IMR-90 (cell line): ENCODE measurements at regions not wholly inside any gene's neighbourhood (a gene's known extent, or its start where the extent isn't known, plus 50 kb on each side); places are given as distances from the start of the nearest gene placed in this dataset.

Source experiments
- ATAC-seq: fragments of 200-7000 bp; cut with Tn5 transposase; 2 replicates; pipeline ENCODE4 v1.9.1; 2020; ENCODE audit warnings: low read depth, mild to moderate bottlenecking, moderate library complexity
- BruUV-seq: library from RNA; stranded (reverse); fragments of 400-500 nt; replicated peaks from 2 replicates; lab custom pipeline; 2021; lab: Mats Ljungman, UMichigan
- CTCF ChIA-PET: fragments of 300-600 bp; formaldehyde crosslinking; extraction: SDS; loops from one replicate; lab custom pipeline; 2021; ENCODE audit warnings: antibody characterized with exemption; lab: Yijun Ruan, JAX
- POLR2A ChIA-PET: fragments of 300-600 bp; sonication (Branson Sonifier 250); formaldehyde crosslinking; loops from one replicate; lab custom pipeline; 2022; ENCODE audit warnings: antibody characterized with exemption; ENCODE audit not compliant: unreplicated experiment; lab: Charles Lee
- DNase-seq: peaks from one replicate; pipeline ENCODE4 v3.0.0; 2013
- H2AFZ ChIP-seq: replicated peaks from 2 replicates; pipeline ENCODE3; 2013; ENCODE audit warnings: low read length, mild to moderate bottlenecking; ENCODE audit not compliant: poor library complexity
- H2AK5ac ChIP-seq: 2 replicates; pipeline ENCODE4 v1.6.1; 2013; ENCODE audit warnings: low read depth, low read length, inconsistent platforms
- H2AK9ac ChIP-seq: replicated peaks from 2 replicates; pipeline ENCODE3; 2013; ENCODE audit warnings: mild to moderate bottlenecking, low read depth, low read length, moderate library complexity; ENCODE audit not compliant: poor library complexity
- H2BK120ac ChIP-seq: 2 replicates; pipeline ENCODE4 v1.6.1; 2013; ENCODE audit warnings: low read depth, low read length, inconsistent platforms
- H2BK15ac ChIP-seq: 3 replicates; pipeline ENCODE4 v1.6.1; 2013; ENCODE audit warnings: low read depth, low read length, inconsistent platforms
- H2BK20ac ChIP-seq: 2 replicates; pipeline ENCODE4 v1.6.1; 2013; ENCODE audit warnings: low read depth, mild to moderate bottlenecking, inconsistent platforms, low read length, moderate library complexity
- H2BK5ac ChIP-seq: 2 replicates; pipeline ENCODE4 v1.6.1; 2013; ENCODE audit warnings: mild to moderate bottlenecking, low read depth, low read length, inconsistent platforms; ENCODE audit not compliant: poor library complexity, severe bottlenecking
- H3K14ac ChIP-seq: replicated peaks from 2 replicates; pipeline ENCODE4 v1.6.1; 2013; ENCODE audit warnings: low read depth, low read length, inconsistent platforms
- H3K18ac ChIP-seq: 2 replicates; pipeline ENCODE4 v1.6.1; 2013; ENCODE audit warnings: low read depth, low read length, control low read depth
- H3K23ac ChIP-seq: 2 replicates; pipeline ENCODE4 v1.6.1; 2013; ENCODE audit warnings: low read depth, low read length, inconsistent platforms
- H3K27ac ChIP-seq: 2 replicates; pipeline ENCODE4 v1.5.1; 2013; ENCODE audit warnings: mild to moderate bottlenecking, control low read depth, low read length; ENCODE audit not compliant: insufficient read depth
- H3K27me3 ChIP-seq: 2 replicates; pipeline ENCODE4 v1.6.1; 2013; ENCODE audit warnings: low read length; ENCODE audit not compliant: control insufficient read depth, insufficient read depth
- H3K36me3 ChIP-seq: 2 replicates; pipeline ENCODE4 v1.6.1; 2013; ENCODE audit warnings: low read length, mixed read lengths; ENCODE audit not compliant: control insufficient read depth, insufficient read depth
- H3K4ac ChIP-seq: 2 replicates; pipeline ENCODE4 v1.6.1; 2013; ENCODE audit warnings: low read depth, low read length, inconsistent platforms
- H3K4me1 ChIP-seq: 2 replicates; pipeline ENCODE4 v1.6.1; 2013; ENCODE audit warnings: low read length, mixed read lengths; ENCODE audit not compliant: control insufficient read depth, insufficient read depth
- H3K4me2 ChIP-seq: 2 replicates; pipeline ENCODE4 v1.6.1; 2013; ENCODE audit warnings: low read depth, mild to moderate bottlenecking, control low read depth, low read length, moderate library complexity
- H3K4me3 ChIP-seq: 2 replicates; pipeline ENCODE4 v1.5.1; 2013; ENCODE audit warnings: low read depth, mild to moderate bottlenecking, control low read depth, low read length, moderate library complexity; ENCODE audit not compliant: insufficient read depth
- H3K56ac ChIP-seq: 2 replicates; pipeline ENCODE4 v1.6.1; 2013; ENCODE audit warnings: low read length, inconsistent platforms; ENCODE audit not compliant: insufficient read depth; ENCODE audit errors: extremely low read depth
- H3K79me1 ChIP-seq, 2 experiments: 2 replicates each; pipeline ENCODE4 v1.6.1; 2013; ENCODE audit warnings: low read length in 2 of 2, inconsistent platforms in 1 of 2, low read depth in 1 of 2
- H3K9ac ChIP-seq: 2 replicates; pipeline ENCODE4 v1.6.1; 2013; ENCODE audit warnings: low read depth, low read length, control low read depth
- H3K9me1 ChIP-seq: 2 replicates; pipeline ENCODE4 v1.6.1; 2013; ENCODE audit warnings: low read length, inconsistent platforms; ENCODE audit not compliant: insufficient read depth
- H3K9me3 ChIP-seq: 2 replicates; pipeline ENCODE4 v1.6.1; 2013; ENCODE audit warnings: low read length; ENCODE audit not compliant: control insufficient read depth, insufficient read depth
- H4K20me1 ChIP-seq: 2 replicates; pipeline ENCODE4 v1.6.1; 2013; ENCODE audit warnings: low read length, inconsistent platforms; ENCODE audit not compliant: insufficient read depth
- H4K5ac ChIP-seq: 2 replicates; pipeline ENCODE4 v1.6.1; 2013; ENCODE audit warnings: mild to moderate bottlenecking, low read depth, low read length, control low read depth
- H4K8ac ChIP-seq, 2 experiments: 2 replicates each; pipeline ENCODE4 v1.6.1; 2013; ENCODE audit warnings: low read depth in 2 of 2, low read length in 2 of 2, control low read depth in 1 of 2, inconsistent platforms in 1 of 2
- H4K91ac ChIP-seq: 2 replicates; pipeline ENCODE4 v1.6.1; 2013; ENCODE audit warnings: low read depth, low read length, inconsistent platforms; ENCODE audit not compliant: insufficient read depth
- FOS ChIP-seq: fragments of 150-350 bp; IDR thresholded peaks from 2 replicates; pipeline ENCODE4 v1.6.1; 2016; ENCODE audit warnings: low read depth, low read length
- NFE2L2 ChIP-seq: fragments of 150-350 bp; IDR thresholded peaks from 2 replicates; pipeline ENCODE4 v1.6.1; 2016; ENCODE audit warnings: low read depth, mild to moderate bottlenecking, low read length
- RAD21 ChIP-seq: IDR thresholded peaks from 2 replicates; pipeline ENCODE4 v1.6.1; 2012; ENCODE audit warnings: low read length, improper control_type of control experiment
- RFX5 ChIP-seq: IDR thresholded peaks from 2 replicates; pipeline ENCODE4 v1.8.0; 2012; ENCODE audit warnings: low read depth, mild to moderate bottlenecking, low read length, moderate library complexity
- WGBS, 2 experiments: methylation state at CpG; one replicate each; pipeline versions ENCODE4 v1.1.5 to v1.1.7; 2013; ENCODE audit warnings: missing lambda C conversion rate in 2 of 2; ENCODE audit not compliant: insufficient read length in 1 of 2; ENCODE audit errors: extremely low coverage in 2 of 2; 5-methylcytosine and 5-hydroxymethylcytosine counted together
- dilution Hi-C: fragments of 300-500 bp; cut with HindIII; formaldehyde crosslinking; loops from one replicate; pipeline ENCODE4 v1.14.3; 2018; ENCODE audit warnings: low sequenced_read_pairs; ENCODE audit not compliant: unreplicated experiment
- in situ Hi-C: fragments of 300-500 bp; cut with MboI; formaldehyde crosslinking; loops from 3 replicates; pipeline ENCODE4 v1.14.3; 2019; ENCODE audit warnings: low sequenced_read_pairs, inconsistent platforms, mixed read lengths
- intact Hi-C: fragments of 100-400 bp; cut with micrococcal nuclease; formaldehyde crosslinking; loops from 2 replicates; pipeline ENCODE4 v1.10.0; 2022
- TF ChIP-seq, protein P1 (sequence below): fragments of 150-350 bp; IDR thresholded peaks from 2 replicates; pipeline ENCODE4 v1.6.1; 2016; ENCODE audit warnings: low read depth, mild to moderate bottlenecking, low read length, moderate library complexity, borderline replicate concordance

- no peak overlapping the region for H3K4me2 ChIP-seq
- H4K20me1 ChIP-seq, result no peaks in the 10 kb centered on the region
- no peak overlapping the region for H3K18ac ChIP-seq
- ATAC-seq (no peak), DNase-seq (no peak)
- no peak overlapping the region for H2AK9ac ChIP-seq
- no peak overlapping the region for H2AK5ac ChIP-seq
- ChIA-PET CTCF (no interaction called here), POLR2A (no interaction called here)
- H4K8ac ChIP-seq, result no peak overlapping the region
- H3K27me3 ChIP-seq, result peaks cover 25% of the 10 kb centered on the region
- H4K5ac ChIP-seq, result no peak overlapping the region
- no peaks in the 10 kb centered on the region for H3K36me3 ChIP-seq
- no peak overlapping the region for H3K9ac ChIP-seq
- H3K4me3 ChIP-seq, result no peak overlapping the region
- TF ChIP-seq, protein P1, sequence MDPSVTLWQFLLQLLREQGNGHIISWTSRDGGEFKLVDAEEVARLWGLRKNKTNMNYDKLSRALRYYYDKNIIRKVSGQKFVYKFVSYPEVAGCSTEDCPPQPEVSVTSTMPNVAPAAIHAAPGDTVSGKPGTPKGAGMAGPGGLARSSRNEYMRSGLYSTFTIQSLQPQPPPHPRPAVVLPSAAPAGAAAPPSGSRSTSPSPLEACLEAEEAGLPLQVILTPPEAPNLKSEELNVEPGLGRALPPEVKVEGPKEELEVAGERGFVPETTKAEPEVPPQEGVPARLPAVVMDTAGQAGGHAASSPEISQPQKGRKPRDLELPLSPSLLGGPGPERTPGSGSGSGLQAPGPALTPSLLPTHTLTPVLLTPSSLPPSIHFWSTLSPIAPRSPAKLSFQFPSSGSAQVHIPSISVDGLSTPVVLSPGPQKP, result no peak
- TF ChIP-seq RFX5 (no peak), NFE2L2 (no peak), RAD21 (no peak), FOS (no peak)
- H4K91ac ChIP-seq, result no peak overlapping the region
- H3K9me3 ChIP-seq, result peaks cover 4% of the 10 kb centered on the region
- intact Hi-C loops (no loop called here), dilution Hi-C loops (no loop called here), in situ Hi-C loops (no loop called here)
- H3K4me1 ChIP-seq, result peaks cover 2% of the 10 kb centered on the region; the same call in 1 of the 2 replicates
- no peak overlapping the region for H2BK20ac ChIP-seq
- no peak overlapping the region for H3K4ac ChIP-seq
- no peak overlapping the region for H2BK120ac ChIP-seq
- H3K56ac ChIP-seq, result no peak overlapping the region
- peaks cover 2% of the 10 kb centered on the region; the same call in 1 of the 2 replicates for H3K9me1 ChIP-seq
- no peak overlapping the region for H3K23ac ChIP-seq
- H2AFZ ChIP-seq, result no peak overlapping the region
- no peaks in the 10 kb centered on the region for H3K79me1 ChIP-seq
- H2BK5ac ChIP-seq, result no peak overlapping the region
- no peak overlapping the region for H3K27ac ChIP-seq
- no CpG with 5 or more reads among the region's 6 CpGs for WGBS, 2 experiments
- H3K14ac ChIP-seq, result no peak overlapping the region
- H2BK15ac ChIP-seq, result no peak overlapping the region
- no TSS peak for BruUV-seq
Observed at GRCh38 chr10:43957267-43958070, 308.8 kb upstream of the ZNF32 start.
